KOPT-K1 (cell line): ENCODE measurements at regions not wholly inside any gene's neighbourhood (a gene's known extent, or its start where the extent isn't known, plus 50 kb on each side); places are given as distances from the start of the nearest gene placed in this dataset.

Experiments used
- H3K27ac ChIP-seq: fragments of 200-600 bp; sonication (generic); 2 replicates; pipeline ENCODE4 v1.5.1; 2016; ENCODE audit warnings: antibody characterized with exemption, mild to moderate bottlenecking, low read depth, low read length; ENCODE audit not compliant: poor library complexity, severe bottlenecking
- H3K36me3 ChIP-seq: fragments of 200-600 bp; sonication (generic); 2 replicates; pipeline ENCODE4 v1.5.1; 2017; ENCODE audit warnings: antibody characterized with exemption, mild to moderate bottlenecking, low read length, moderate library complexity; ENCODE audit not compliant: insufficient read depth
- H3K9me3 ChIP-seq: fragments of 200-600 bp; sonication (generic); 2 replicates; pipeline ENCODE4 v1.5.1; 2017; ENCODE audit warnings: antibody characterized with exemption, low read length, mild to moderate bottlenecking; ENCODE audit not compliant: insufficient read depth, poor library complexity, severe bottlenecking

- H3K9me3 ChIP-seq, result no peaks in the 10 kb centered on the region
Measured at GRCh38 chr16:62966626-62967025, 930.4 kb upstream of the CDH8 start.

GRCh38 chr16:62965831-62966230, 929.6 kb upstream of the CDH8 start:
- no peaks in the 10 kb centered on the region for H3K36me3 ChIP-seq
- no peak overlapping the region for H3K27ac ChIP-seq
- no peaks in the 10 kb centered on the region for H3K9me3 ChIP-seq

More at GRCh38 chr16:62966626-62967025, 930.4 kb upstream of the CDH8 start:
- Histone ChIP-seq H3K36me3 (no peaks in the 10 kb centered on the region), H3K27ac (no peak overlapping the region)

GRCh38 chr16:62963846-62964245, 927.6 kb upstream of the CDH8 start:
- no peaks in the 10 kb centered on the region for H3K9me3 ChIP-seq

GRCh38 chr16:62955033-62955349, 918.8 kb upstream of the CDH8 start:
- H3K27ac ChIP-seq, result no peak overlapping the region
- H3K9me3 ChIP-seq, result no peaks in the 10 kb centered on the region
- no peaks in the 10 kb centered on the region for H3K36me3 ChIP-seq

More at GRCh38 chr16:62963846-62964245, 927.6 kb upstream of the CDH8 start:
- H3K36me3 ChIP-seq, result no peaks in the 10 kb centered on the region
- no peak overlapping the region for H3K27ac ChIP-seq

- no peaks in the 10 kb centered on the region for H3K9me3 ChIP-seq
- no peaks in the 10 kb centered on the region for H3K36me3 ChIP-seq
- H3K27ac ChIP-seq, result no peak overlapping the region
Measured at GRCh38 chr16:62954144-62955032, 918.1 kb upstream of the CDH8 start.

- H3K27ac ChIP-seq, result no peak overlapping the region
- H3K36me3 ChIP-seq, result no peaks in the 10 kb centered on the region
- H3K9me3 ChIP-seq, result no peaks in the 10 kb centered on the region
Measured at GRCh38 chr16:62950351-62950750, 914.1 kb upstream of the CDH8 start.

GRCh38 chr16:62940569-62940968, 904.3 kb upstream of the CDH8 start:
- Histone ChIP-seq H3K27ac (no peak overlapping the region), H3K9me3 (no peaks in the 10 kb centered on the region), H3K36me3 (no peaks in the 10 kb centered on the region)

GRCh38 chr16:62939687-62940086, 903.4 kb upstream of the CDH8 start:
- Histone ChIP-seq H3K27ac (no peak overlapping the region), H3K9me3 (no peaks in the 10 kb centered on the region)

GRCh38 chr16:62933929-62934328, 897.7 kb upstream of the CDH8 start:
- no peaks in the 10 kb centered on the region for H3K36me3 ChIP-seq
- H3K27ac ChIP-seq, result no peak overlapping the region
- H3K9me3 ChIP-seq, result no peaks in the 10 kb centered on the region

More at GRCh38 chr16:62939687-62940086, 903.4 kb upstream of the CDH8 start:
- no peaks in the 10 kb centered on the region for H3K36me3 ChIP-seq

GRCh38 chr16:62929593-62929992, 893.4 kb upstream of the CDH8 start:
- Histone ChIP-seq H3K36me3 (no peaks in the 10 kb centered on the region), H3K9me3 (no peaks in the 10 kb centered on the region), H3K27ac (no peak overlapping the region)

- H3K36me3 ChIP-seq, result no peaks in the 10 kb centered on the region
- H3K9me3 ChIP-seq, result no peaks in the 10 kb centered on the region
- H3K27ac ChIP-seq, result no peak overlapping the region
Measured at GRCh38 chr16:62927122-62927521, 890.9 kb upstream of the CDH8 start.

GRCh38 chr16:62926121-62926801, 890.0 kb upstream of the CDH8 start:
- no peak overlapping the region for H3K27ac ChIP-seq
- no peaks in the 10 kb centered on the region for H3K9me3 ChIP-seq
- no peaks in the 10 kb centered on the region for H3K36me3 ChIP-seq

- H3K27ac ChIP-seq, result no peak overlapping the region
- H3K9me3 ChIP-seq, result no peaks in the 10 kb centered on the region
- no peaks in the 10 kb centered on the region for H3K36me3 ChIP-seq
Measured at GRCh38 chr16:62921904-62922303, 885.7 kb upstream of the CDH8 start.

GRCh38 chr16:62913924-62914323, 877.7 kb upstream of the CDH8 start:
- H3K27ac ChIP-seq, result no peak overlapping the region
- H3K9me3 ChIP-seq, result no peaks in the 10 kb centered on the region

GRCh38 chr16:62913333-62913732, 877.1 kb upstream of the CDH8 start:
- Histone ChIP-seq H3K36me3 (no peaks in the 10 kb centered on the region), H3K27ac (no peak overlapping the region), H3K9me3 (no peaks in the 10 kb centered on the region)

More at GRCh38 chr16:62913924-62914323, 877.7 kb upstream of the CDH8 start:
- no peaks in the 10 kb centered on the region for H3K36me3 ChIP-seq
